Breast epithelium (tissue), 3 donors: ENCODE measurements at regions not wholly inside any gene's neighbourhood (a gene's known extent, or its start where the extent isn't known, plus 50 kb on each side); places are given as distances from the start of the nearest gene placed in this dataset.

Source experiments
- CTCF ChIP-seq, 3 donors: fragments of 450-650 bp; IDR thresholded peaks; one replicate each; pipeline ENCODE4 v1.5.1; 2016 to 2017; ENCODE audit warnings: antibody characterized with exemption in 3 of 3, mild to moderate bottlenecking in 3 of 3, moderate library complexity in 3 of 3
- POLR2A ChIP-seq: fragments of 450-650 bp; IDR thresholded peaks from one replicate; pipeline ENCODE4 v1.6.1; 2016; ENCODE audit warnings: antibody characterized with exemption, mild to moderate bottlenecking, moderate library complexity

- TF ChIP-seq POLR2A, result no peak
- TF ChIP-seq CTCF (IDR thresholded peaks at IDR 0.05), result peak in 2 of 3 donors; percentile 15 to 49
Measured at GRCh38 chr13:65638572-65639168, 1591.5 kb downstream of the PCDH9 start.
